ENCODE measurements at regions not wholly inside any gene's neighbourhood (a gene's known extent, or its start where the extent isn't known, plus 50 kb on each side); places are given as distances from the start of the nearest gene placed in this dataset.

GRCh38 chr11:109109150-109109549, 312.8 kb upstream of the C11orf87 start:
- no peak for DNase-seq (ENCODE audit: low spot score)

- DNase-seq (ENCODE audit: low spot score): peak; percentile 5
These were observed 312.2 kb upstream of the C11orf87 start for GRCh38 chr11:109109571-109110315.

- no peak for DNase-seq (ENCODE audit: low spot score)
These were observed 309.7 kb upstream of the C11orf87 start for GRCh38 chr11:109112261-109112660.

DNA sequence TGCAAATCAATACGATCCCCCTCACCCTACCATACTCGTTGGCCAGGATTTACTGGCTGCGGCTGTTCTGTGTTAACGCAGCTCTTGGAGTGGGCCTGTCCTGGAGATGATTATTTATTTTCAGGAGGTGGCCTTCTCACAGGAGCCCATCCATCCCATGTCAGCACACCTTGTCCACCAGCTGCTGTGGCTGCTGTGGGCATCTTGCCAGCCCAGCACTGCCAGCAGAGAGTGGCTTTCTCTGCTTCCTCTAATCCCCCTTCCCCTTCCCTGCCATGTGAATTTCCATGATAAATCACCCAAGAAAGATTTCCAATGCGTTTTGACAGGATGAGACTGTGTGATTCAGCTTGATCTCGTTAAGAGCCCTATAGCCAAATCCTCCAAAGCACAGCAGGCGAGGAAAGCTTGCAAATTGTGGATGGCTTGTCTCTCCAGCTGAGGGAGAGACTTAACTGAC, 309.1 kb upstream of the C11orf87 start:
- no peak for DNase-seq (ENCODE audit: low spot score)

GRCh38 chr11:109120341-109120740, 301.6 kb upstream of the C11orf87 start:
- no peak for DNase-seq (ENCODE audit: low spot score)

GRCh38 chr11:109121173-109121932, 300.6 kb upstream of the C11orf87 start:
- no peak for DNase-seq (ENCODE audit: low spot score)

DNA sequence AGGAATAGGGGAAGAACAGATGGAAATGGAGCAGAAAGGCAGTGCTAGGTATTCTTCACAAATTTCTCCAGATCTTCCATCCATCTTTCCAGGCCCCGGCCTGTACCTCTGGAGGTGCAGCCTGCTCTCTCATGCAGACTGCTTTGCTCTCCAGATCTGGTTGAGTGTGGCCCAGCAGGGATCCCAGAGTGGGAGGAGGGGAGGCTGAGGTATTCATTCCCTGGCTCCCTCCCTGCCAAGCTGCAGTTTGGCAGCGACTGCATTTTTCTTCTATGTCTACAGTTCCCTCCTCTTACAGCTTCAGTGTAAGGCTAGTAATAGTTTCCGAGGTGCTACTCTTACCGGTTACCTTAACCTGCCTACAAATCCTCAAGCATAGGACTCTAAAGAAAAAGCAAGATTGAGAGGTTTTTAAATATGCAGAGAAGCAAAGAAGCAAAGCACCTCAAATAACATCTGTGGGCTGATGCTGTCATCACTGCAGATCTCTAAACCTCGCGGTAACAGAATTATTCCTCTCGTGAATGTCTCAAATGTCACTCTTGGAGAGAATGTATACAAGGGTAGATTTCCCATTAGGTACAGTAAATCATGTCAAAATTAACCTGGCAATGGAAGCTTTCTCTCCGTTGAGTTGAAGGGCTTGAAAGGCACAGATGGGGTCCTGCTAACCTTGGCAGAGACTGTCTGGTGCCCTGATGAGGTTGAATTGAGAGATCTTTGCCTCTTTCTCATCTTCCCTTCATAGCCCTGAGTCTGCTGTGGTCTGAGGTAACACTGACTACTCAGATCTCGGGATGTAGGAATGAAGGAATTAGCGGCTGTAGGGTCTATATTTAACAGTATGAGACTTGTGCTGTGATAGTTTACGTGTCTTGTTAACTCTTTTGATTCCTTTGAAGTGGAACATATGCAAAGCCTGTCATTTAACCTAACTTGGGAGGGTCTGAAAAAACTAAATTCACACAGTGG, 297.9 kb upstream of the C11orf87 start:
- DNase-seq (ENCODE audit: low spot score): peak; percentile 51

DNA sequence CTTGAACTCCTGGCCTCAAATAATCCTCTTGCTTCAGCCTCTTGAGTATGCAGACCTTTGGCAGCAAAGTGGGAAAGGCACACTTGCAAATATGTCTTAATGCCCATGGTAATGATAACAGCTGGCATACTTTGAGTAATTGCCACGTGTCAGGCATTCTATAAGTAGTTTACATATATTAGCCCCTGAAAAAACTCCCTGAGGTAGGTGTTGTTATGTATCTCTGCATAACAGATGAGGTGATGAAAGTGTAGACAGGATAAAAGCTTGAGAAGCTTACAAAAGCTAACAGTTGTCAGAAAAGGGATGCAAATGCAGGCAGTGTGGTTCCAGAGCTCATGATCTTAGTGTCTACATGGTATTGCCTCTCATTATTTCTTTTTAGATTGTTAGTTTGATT, 291.1 kb upstream of the C11orf87 start:
- DNase-seq (ENCODE audit: low spot score): no peak

DNA sequence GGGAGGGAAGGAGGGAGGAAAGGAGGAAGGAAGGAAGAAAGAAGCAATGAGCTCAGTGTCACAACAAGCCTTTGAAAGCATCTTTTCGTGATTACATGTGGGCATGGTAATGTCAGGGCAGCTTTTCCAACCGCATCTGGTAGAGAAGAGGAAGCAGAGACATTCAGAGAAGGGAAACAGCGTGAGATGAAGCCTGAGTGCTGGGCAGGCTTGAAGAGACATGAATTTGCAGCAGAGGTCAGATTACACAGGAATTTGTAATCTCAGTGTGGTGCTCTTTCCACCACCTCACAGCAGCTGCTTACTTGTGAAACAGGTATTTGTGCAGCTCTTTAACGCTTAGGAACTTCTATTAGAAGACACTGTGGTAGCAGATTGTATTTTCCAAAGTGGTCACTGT, 289.5 kb upstream of the C11orf87 start:
- no peak for DNase-seq (ENCODE audit: low spot score)

- no peak for DNase-seq (ENCODE audit: low spot score)
These were observed 288.8 kb upstream of the C11orf87 start for GRCh38 chr11:109133159-109133558.

- no peak for DNase-seq (ENCODE audit: low spot score)
These were observed 286.4 kb upstream of the C11orf87 start for GRCh38 chr11:109135627-109136026.

DNA sequence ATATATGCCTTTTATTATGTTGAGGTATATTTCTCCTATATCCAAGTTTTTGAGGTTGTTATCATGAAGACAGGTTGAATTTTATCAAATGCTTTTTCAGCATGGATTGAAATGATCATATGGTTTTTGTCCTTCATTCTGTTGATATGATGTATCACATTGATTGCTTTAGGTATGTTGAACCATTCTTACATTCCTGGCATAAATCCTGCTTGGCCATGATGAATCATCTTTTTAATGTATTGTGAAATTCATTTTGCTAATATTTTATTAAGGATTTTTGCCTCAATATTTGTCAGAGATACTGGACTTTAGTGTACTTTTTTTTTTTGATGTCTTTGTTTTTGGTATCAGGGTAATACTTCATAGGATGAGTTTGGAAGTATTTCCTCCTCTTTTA, 283.8 kb upstream of the C11orf87 start:
- no peak for DNase-seq (ENCODE audit: low spot score)

- DNase-seq (ENCODE audit: low spot score): no peak
These were observed 281.6 kb upstream of the C11orf87 start for GRCh38 chr11:109140426-109140825.

DNA sequence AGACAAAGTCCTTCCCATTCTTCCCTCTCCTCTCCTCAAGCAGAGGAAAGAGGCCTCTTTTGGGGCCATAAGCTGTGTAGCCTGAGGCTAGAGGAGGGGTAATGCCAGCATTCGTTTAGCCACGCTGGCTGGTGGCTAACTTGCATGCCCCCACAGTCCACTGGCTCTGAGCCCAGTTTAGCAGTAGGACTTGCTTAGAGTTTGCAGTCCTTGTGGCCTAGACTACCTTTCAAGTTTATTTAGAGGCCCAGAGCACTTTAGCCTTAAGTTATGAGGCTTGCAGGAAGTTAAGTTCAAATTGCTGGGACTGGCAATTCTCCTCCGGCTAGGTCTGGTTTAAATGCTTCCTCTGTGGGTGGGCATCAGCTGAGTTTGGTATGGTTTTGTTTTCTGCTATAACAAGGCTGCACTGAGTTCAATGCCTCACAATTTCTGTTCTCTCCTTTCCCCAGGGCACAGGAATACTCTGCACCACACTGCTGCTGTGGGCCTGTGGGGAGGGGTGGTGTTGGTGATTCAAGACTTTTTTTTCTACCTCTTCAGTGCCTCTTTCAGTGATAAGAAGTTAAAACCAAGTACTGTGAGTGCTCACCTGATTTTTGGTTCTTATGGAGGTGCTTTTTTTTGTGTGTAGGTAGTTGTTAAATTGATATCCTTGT, 281.0 kb upstream of the C11orf87 start:
- DNase-seq (ENCODE audit: low spot score): no peak

DNA sequence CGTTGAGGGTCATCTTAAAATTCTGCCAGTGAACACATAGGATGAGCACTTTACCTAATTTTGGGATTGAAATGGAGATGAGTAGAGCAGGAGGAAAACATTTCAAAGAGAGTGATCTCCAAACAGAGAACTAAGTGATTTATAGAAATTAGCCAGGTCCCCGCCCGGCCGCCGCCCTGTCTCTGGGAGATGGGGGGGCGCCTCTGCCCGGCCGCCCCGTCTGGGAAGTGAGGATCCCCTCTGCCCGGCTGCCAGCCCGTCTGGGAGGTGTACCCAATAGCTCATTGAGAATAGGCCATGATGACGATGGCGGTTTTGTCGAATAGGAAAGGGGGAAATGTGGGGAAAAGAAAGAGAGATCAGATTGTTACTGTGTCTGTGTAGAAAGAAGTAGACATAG, 276.7 kb upstream of the C11orf87 start:
- no peak for DNase-seq (ENCODE audit: low spot score)

GRCh38 chr11:109147726-109148125, 274.3 kb upstream of the C11orf87 start:
- DNase-seq (ENCODE audit: low spot score): no peak

DNA sequence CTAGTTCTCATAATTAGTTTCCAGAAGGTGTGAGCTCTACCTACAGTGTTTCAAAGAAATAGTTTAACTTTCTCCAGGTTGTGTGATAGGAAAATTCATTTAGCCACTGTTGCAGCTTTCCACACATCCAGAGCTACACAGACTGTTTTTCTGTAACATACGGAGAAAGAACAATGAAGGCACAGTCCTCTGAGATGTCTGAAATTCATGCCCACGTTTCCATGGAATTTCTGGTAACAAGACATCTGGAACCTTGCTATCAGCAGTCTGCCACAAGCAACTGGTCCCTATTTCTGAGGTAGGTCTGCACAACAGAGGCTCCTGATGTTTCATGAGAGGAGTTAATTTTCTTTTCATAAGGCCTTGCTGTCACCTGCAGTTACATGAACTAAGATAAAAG, 273.3 kb upstream of the C11orf87 start:
- DNase-seq (ENCODE audit: low spot score): no peak

DNA sequence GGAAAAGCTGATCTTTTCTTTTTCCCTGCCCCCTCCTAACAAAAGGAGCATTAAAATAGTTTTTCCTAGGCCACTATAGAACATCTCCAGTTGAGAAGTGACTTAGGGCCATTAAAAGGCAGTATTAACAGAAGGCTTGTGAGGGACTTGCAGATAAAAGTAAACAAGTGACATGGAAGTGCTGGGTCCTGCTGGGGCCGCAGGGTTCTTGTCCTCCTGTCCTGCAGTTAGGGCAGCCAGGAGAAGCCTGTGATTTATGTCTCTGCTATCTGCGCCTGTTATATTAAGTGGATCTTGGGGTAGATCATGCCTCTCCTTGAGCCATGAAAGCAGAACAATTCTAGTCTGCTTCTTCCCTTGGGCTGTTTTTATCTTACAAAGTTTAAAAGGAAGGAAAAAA, 271.4 kb upstream of the C11orf87 start:
- DNase-seq (ENCODE audit: low spot score): no peak

DNA sequence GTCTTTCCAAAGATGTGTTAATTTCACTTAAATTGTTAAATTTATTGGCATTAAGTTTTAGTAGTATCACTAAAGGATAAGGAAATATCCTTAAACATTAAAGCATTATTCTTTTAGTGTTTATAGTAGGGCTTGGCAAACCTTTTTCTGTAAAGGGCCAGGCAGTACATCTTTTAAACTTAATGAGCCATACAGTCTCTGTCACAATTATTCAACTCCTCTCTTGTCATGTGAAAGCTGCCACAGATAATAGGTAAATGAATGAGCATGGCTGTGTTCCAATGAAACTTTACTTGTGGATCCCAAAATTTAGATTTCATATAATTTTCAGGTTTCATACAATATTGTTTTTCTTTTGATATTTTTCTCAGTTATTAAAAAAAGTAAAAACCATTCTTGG, 268.2 kb upstream of the C11orf87 start:
- no peak for DNase-seq (ENCODE audit: low spot score)

- DNase-seq (ENCODE audit: low spot score): no peak
These were observed 266.7 kb upstream of the C11orf87 start for GRCh38 chr11:109155291-109155690.

DNA sequence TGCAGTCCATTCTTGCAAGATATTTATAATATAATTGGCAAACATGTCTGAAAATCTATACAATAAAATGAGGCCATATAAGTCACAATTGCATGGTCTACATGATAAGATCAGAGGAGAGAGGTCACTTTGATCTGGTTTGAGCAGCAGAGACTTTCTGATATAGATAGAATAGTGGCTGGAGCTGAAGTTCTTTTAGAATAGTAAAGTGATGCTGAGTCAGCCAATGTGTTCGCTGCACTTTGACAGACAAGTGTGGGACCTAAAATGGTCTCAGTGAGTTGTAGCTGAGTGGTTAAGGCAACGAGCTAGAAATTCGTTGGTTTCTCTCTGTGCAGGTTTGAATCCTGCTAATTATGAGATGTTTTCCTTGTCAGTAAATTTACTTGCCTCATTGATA, 257.0 kb upstream of the C11orf87 start:
- no peak for DNase-seq (ENCODE audit: low spot score)

- no peak for DNase-seq (ENCODE audit: low spot score)
These were observed 255.5 kb upstream of the C11orf87 start for GRCh38 chr11:109166441-109166840.

Data from putamen (tissue), 1 donor.